ENCODE measurements at regions not wholly inside any gene's neighbourhood (a gene's known extent, or its start where the extent isn't known, plus 50 kb on each side); places are given as distances from the start of the nearest gene placed in this dataset.

- DNase-seq (ENCODE audit: low spot score in 2 of 2), result no peak
- Histone ChIP-seq H3K9me3 (no peaks in the 10 kb centered on the region), H3K4me3 (no peak overlapping the region), H3K27me3 (no peaks in the 10 kb centered on the region), H3K27ac (no peak overlapping the region), H3K36me3 (no peaks in the 10 kb centered on the region), H3K4me1 (no peaks in the 10 kb centered on the region)
- intact Hi-C loops (cut with DNase I), result no loop called here
- TF ChIP-seq, protein P1, sequence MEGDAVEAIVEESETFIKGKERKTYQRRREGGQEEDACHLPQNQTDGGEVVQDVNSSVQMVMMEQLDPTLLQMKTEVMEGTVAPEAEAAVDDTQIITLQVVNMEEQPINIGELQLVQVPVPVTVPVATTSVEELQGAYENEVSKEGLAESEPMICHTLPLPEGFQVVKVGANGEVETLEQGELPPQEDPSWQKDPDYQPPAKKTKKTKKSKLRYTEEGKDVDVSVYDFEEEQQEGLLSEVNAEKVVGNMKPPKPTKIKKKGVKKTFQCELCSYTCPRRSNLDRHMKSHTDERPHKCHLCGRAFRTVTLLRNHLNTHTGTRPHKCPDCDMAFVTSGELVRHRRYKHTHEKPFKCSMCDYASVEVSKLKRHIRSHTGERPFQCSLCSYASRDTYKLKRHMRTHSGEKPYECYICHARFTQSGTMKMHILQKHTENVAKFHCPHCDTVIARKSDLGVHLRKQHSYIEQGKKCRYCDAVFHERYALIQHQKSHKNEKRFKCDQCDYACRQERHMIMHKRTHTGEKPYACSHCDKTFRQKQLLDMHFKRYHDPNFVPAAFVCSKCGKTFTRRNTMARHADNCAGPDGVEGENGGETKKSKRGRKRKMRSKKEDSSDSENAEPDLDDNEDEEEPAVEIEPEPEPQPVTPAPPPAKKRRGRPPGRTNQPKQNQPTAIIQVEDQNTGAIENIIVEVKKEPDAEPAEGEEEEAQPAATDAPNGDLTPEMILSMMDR (IDR thresholded peaks at IDR 0.05), result no peak
Measured at GRCh38 chr10:36730316-36730715, 395.1 kb upstream of the ANKRD30A start.

- no peak overlapping the region for H3K4me3 ChIP-seq
- no peaks in the 10 kb centered on the region for H3K9me3 ChIP-seq
- DNase-seq (ENCODE audit: low spot score in 2 of 2), result no peak
- no peaks in the 10 kb centered on the region for H3K4me1 ChIP-seq
- intact Hi-C loops (cut with DNase I), result no loop called here
- TF ChIP-seq, protein P1 (IDR thresholded peaks at IDR 0.05), result no peak
- no peaks in the 10 kb centered on the region for H3K36me3 ChIP-seq
- H3K27ac ChIP-seq, result no peak overlapping the region
- no peaks in the 10 kb centered on the region for H3K27me3 ChIP-seq
Measured at GRCh38 chr10:36728626-36729025, 396.8 kb upstream of the ANKRD30A start.

DNA sequence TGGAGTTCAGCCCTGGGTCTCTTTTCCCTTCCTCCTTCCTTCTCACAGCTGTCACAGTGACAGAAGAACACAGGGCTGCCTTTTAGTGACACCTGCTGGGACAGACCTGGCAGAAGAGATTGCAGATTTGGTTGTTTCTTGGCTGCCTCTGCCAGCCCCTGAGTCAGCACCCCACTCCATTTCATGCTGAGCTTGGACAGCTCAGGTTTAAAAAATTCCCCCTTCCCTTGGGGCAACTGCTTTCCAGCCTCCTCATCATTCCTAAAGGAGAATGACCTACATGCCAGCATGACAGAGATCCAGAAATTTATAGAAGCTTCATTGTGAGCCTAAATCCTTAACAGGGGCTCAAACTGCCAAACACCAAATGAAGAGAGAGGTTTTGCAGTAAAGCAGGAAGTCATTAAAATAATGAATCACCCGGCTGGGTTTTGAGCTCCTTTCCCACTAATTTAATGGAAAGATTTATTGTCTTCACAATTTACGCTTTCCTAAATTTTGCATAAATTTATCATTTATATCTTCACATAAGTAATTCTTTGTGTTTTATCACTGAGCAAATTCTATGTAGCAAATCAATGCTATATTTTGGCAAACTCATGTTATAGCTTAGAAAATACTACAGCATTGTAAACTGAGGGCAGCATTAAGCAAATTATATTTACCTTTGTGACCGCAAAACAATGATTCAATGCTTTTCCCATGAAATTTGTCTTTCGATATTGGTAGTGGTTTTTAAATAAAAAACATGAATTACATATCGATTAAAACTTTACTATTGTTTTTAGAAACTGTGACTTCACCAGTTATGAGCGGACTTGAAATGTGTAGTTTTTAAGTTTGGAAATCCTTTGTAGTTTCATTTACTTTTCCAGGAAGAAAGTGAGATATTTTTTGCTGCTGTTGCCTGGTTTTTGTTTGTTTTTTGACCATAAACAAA is 399.5 kb upstream of the ANKRD30A start:
- intact Hi-C loops (cut with DNase I), result loop anchor here (2.0 kb wide), 1 partner anchor 1089 kb away; no protein-coding TSS in a partner anchor
- no peaks in the 10 kb centered on the region for H3K36me3 ChIP-seq
- no peak overlapping the region for H3K4me3 ChIP-seq
- TF ChIP-seq, protein P1 (IDR thresholded peaks at IDR 0.05), result peak in 1 of 3 experiments; percentile 26
- no peaks in the 10 kb centered on the region for H3K27me3 ChIP-seq
- no peaks in the 10 kb centered on the region for H3K9me3 ChIP-seq
- no peak for DNase-seq (ENCODE audit: low spot score in 2 of 2)
- no peak overlapping the region for H3K27ac ChIP-seq
- H3K4me1 ChIP-seq, result no peaks in the 10 kb centered on the region

- TF ChIP-seq, protein P1 (IDR thresholded peaks at IDR 0.05), result no peak
- H3K36me3 ChIP-seq, result no peaks in the 10 kb centered on the region
- no peaks in the 10 kb centered on the region for H3K4me1 ChIP-seq
- DNase-seq (ENCODE audit: low spot score in 2 of 2), result no peak
- no peak overlapping the region for H3K27ac ChIP-seq
- intact Hi-C loops (cut with DNase I), result no loop called here
- H3K9me3 ChIP-seq, result no peaks in the 10 kb centered on the region
- H3K4me3 ChIP-seq, result no peak overlapping the region
- no peaks in the 10 kb centered on the region for H3K27me3 ChIP-seq
Measured at GRCh38 chr10:36722777-36723176, 402.6 kb upstream of the ANKRD30A start.

DNA sequence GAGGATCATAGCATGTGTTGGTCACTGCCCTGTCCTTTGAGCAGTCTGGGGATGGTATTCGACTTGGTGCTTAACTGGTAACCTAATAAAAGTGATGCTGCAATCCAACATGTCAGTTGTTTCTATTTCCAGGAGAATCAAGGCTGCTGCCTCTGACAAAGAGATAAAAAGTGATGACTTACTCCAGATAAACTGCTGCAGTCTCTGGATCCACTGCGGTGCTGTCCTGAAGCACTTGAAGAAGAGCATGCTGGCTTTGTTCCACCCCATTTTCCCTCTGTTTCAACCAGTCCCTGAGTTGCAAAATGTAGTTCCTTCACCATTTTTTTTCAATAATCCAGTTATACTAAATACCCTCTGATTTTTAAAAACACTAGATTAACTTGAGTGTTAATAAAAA is 403.5 kb upstream of the ANKRD30A start:
- intact Hi-C loops (cut with DNase I), result no loop called here
- Histone ChIP-seq H3K27me3 (no peaks in the 10 kb centered on the region), H3K27ac (no peak overlapping the region), H3K9me3 (no peaks in the 10 kb centered on the region), H3K4me1 (no peaks in the 10 kb centered on the region), H3K4me3 (no peak overlapping the region), H3K36me3 (no peaks in the 10 kb centered on the region)
- TF ChIP-seq, protein P1 (IDR thresholded peaks at IDR 0.05), result no peak
- DNase-seq (ENCODE audit: low spot score in 2 of 2), result no peak

Data from ascending aorta (tissue), 2 donors.